ENCODE measurements at regions not wholly inside any gene's neighbourhood (a gene's known extent, or its start where the extent isn't known, plus 50 kb on each side); places are given as distances from the start of the nearest gene placed in this dataset.

- Histone ChIP-seq H3K4me2 (ENCODE audit: low read length) (no peak overlapping the region), H3K9me2 (replicated peaks; ENCODE audit: low read length) (no peaks in the 10 kb centered on the region), H3K27me3 (ENCODE audit: low read length) (peaks cover 5% of the 10 kb centered on the region; the same call in 1 of the 2 replicates), H2AFZ (ENCODE audit: low read length) (no peak overlapping the region), H3K9ac (ENCODE audit: low read length) (no peak overlapping the region), H4K20me1 (ENCODE audit: low read length) (no peaks in the 10 kb centered on the region), H3F3A (ENCODE audit: low read length, unreplicated experiment) (no peaks in the 10 kb centered on the region), H3K27ac (ENCODE audit: low read length) (no peak overlapping the region), H3K4me3 (ENCODE audit: low read length) (no peak overlapping the region), H3K79me2 (ENCODE audit: low read length) (no peaks in the 10 kb centered on the region), H3K9me3 (ENCODE audit: low read length) (no peaks in the 10 kb centered on the region), H3K4me1 (ENCODE audit: insufficient read depth, low read length) (no peaks in the 10 kb centered on the region), H3K36me3 (ENCODE audit: low read depth, low read length) (no peaks in the 10 kb centered on the region)
- BruUV-seq (replicated peaks), result no TSS peak
- CTCF ChIA-PET, result interaction anchor here (0.6 kb wide), 1 partner anchor 29 kb away, joined by 3 read pairs; no protein-coding TSS in a partner anchor
- intact Hi-C loops (cut with micrococcal nuclease), result no loop called here
- POLR2A ChIA-PET (ENCODE audit: unreplicated experiment), result no interaction called here
- no peak for TF ChIP-seq EZH2 (IDR thresholded peaks at IDR 0.05; ENCODE audit: low read length, unreplicated experiment)
- no peak for TF ChIP-seq EZH2phosphoT487 (IDR thresholded peaks at IDR 0.05; ENCODE audit: borderline replicate concordance, low read length)
- no peak for ATAC-seq
- no peak for DNase-seq
These were observed 184.0 kb upstream of the GUCY1A2 start for GRCh38 chr11:107202241-107202640.

- H3K4me1 ChIP-seq (ENCODE audit: insufficient read depth, low read length), result no peaks in the 10 kb centered on the region
- ChIA-PET CTCF (no interaction called here), POLR2A (ENCODE audit: unreplicated experiment) (no interaction called here)
- no peaks in the 10 kb centered on the region for H3K9me2 ChIP-seq (replicated peaks; ENCODE audit: low read length)
- no peaks in the 10 kb centered on the region for H4K20me1 ChIP-seq (ENCODE audit: low read length)
- no TSS peak for BruUV-seq (replicated peaks)
- DNase-seq (no peak), ATAC-seq (no peak)
- no peaks in the 10 kb centered on the region for H3K36me3 ChIP-seq (ENCODE audit: low read depth, low read length)
- no peak overlapping the region for H3K9ac ChIP-seq (ENCODE audit: low read length)
- H3K4me2 ChIP-seq (ENCODE audit: low read length), result no peak overlapping the region
- no peaks in the 10 kb centered on the region for H3K9me3 ChIP-seq (ENCODE audit: low read length)
- H3K79me2 ChIP-seq (ENCODE audit: low read length), result no peaks in the 10 kb centered on the region
- intact Hi-C loops (cut with micrococcal nuclease), result no loop called here
- peaks cover 5% of the 10 kb centered on the region; the same call in 1 of the 2 replicates for H3K27me3 ChIP-seq (ENCODE audit: low read length)
- no peaks in the 10 kb centered on the region for H3F3A ChIP-seq (ENCODE audit: low read length, unreplicated experiment)
- no peak overlapping the region for H2AFZ ChIP-seq (ENCODE audit: low read length)
- no peak overlapping the region for H3K27ac ChIP-seq (ENCODE audit: low read length)
- H3K4me3 ChIP-seq (ENCODE audit: low read length), result no peak overlapping the region
- no peak for TF ChIP-seq CTCF (conservative IDR thresholded peaks at IDR 0.05; ENCODE audit: low read depth, low read length)
- no peak for TF ChIP-seq EZH2 (IDR thresholded peaks at IDR 0.05; ENCODE audit: low read length, unreplicated experiment)
- no peak for TF ChIP-seq EZH2phosphoT487 (IDR thresholded peaks at IDR 0.05; ENCODE audit: borderline replicate concordance, low read length)
These were observed 180.3 kb upstream of the GUCY1A2 start for GRCh38 chr11:107198490-107199007.

GRCh38 chr11:107197932-107198331, 179.7 kb upstream of the GUCY1A2 start:
- TF ChIP-seq CTCF (conservative IDR thresholded peaks at IDR 0.05; ENCODE audit: low read depth, low read length) (no peak), EZH2phosphoT487 (IDR thresholded peaks at IDR 0.05; ENCODE audit: borderline replicate concordance, low read length) (no peak), EZH2 (IDR thresholded peaks at IDR 0.05; ENCODE audit: low read length, unreplicated experiment) (no peak)
- H3K4me2 ChIP-seq (ENCODE audit: low read length), result no peak overlapping the region

More at GRCh38 chr11:107197932-107198331, 179.7 kb upstream of the GUCY1A2 start:
- ATAC-seq (no peak), DNase-seq (no peak)
- Histone ChIP-seq H3K27ac (ENCODE audit: low read length) (no peak overlapping the region), H2AFZ (ENCODE audit: low read length) (no peak overlapping the region), H4K20me1 (ENCODE audit: low read length) (no peaks in the 10 kb centered on the region), H3K4me3 (ENCODE audit: low read length) (no peak overlapping the region), H3K4me1 (ENCODE audit: insufficient read depth, low read length) (no peaks in the 10 kb centered on the region), H3K27me3 (ENCODE audit: low read length) (peaks cover 5% of the 10 kb centered on the region; the same call in 1 of the 2 replicates), H3K79me2 (ENCODE audit: low read length) (no peaks in the 10 kb centered on the region), H3K36me3 (ENCODE audit: low read depth, low read length) (no peaks in the 10 kb centered on the region), H3K9ac (ENCODE audit: low read length) (no peak overlapping the region), H3F3A (ENCODE audit: low read length, unreplicated experiment) (no peaks in the 10 kb centered on the region), H3K9me3 (ENCODE audit: low read length) (no peaks in the 10 kb centered on the region), H3K9me2 (replicated peaks; ENCODE audit: low read length) (no peaks in the 10 kb centered on the region)
- POLR2A ChIA-PET (ENCODE audit: unreplicated experiment), result no interaction called here
- CTCF ChIA-PET, result no interaction called here
- intact Hi-C loops (cut with micrococcal nuclease), result no loop called here
- no TSS peak for BruUV-seq (replicated peaks)
